Panc1 (cell line): ENCODE measurements at regions not wholly inside any gene's neighbourhood (a gene's known extent, or its start where the extent isn't known, plus 50 kb on each side); places are given as distances from the start of the nearest gene placed in this dataset.

Experiments
- CTCF ChIP-seq: fragments of 450-650 bp; IDR thresholded peaks from 2 replicates; pipeline ENCODE4 v1.5.1; 2017; ENCODE audit warnings: mild to moderate bottlenecking
- POLR2AphosphoS5 ChIP-seq: IDR thresholded peaks from 2 replicates; pipeline ENCODE4 v1.6.1; 2012; ENCODE audit warnings: mild to moderate bottlenecking, low read depth, low read length, moderate library complexity
- REST ChIP-seq, 2 experiments: IDR thresholded peaks; 2 replicates each; pipeline ENCODE4 v1.6.1; 2011 to 2012; ENCODE audit warnings: low read depth in 2 of 2, control low read depth in 1 of 2, low read length in 1 of 2, mild to moderate bottlenecking in 1 of 2, moderate library complexity in 1 of 2; ENCODE audit not compliant: insufficient read depth in 1 of 2
- SIN3A ChIP-seq: IDR thresholded peaks from 2 replicates; pipeline ENCODE4 v1.6.1; 2012; ENCODE audit warnings: low read depth, mild to moderate bottlenecking, low read length, moderate library complexity, borderline replicate concordance; ENCODE audit not compliant: insufficient read depth
- TCF7L2 ChIP-seq: IDR thresholded peaks from 2 replicates; pipeline ENCODE4 v1.6.1; 2011; ENCODE audit warnings: mild to moderate bottlenecking, low read depth, low read length, inconsistent platforms

- TF ChIP-seq CTCF (no peak), REST (IDR thresholded peaks at IDR 0.05; ENCODE audit: insufficient read depth in 1 of 2, low read depth in 2 of 2, low read length in 1 of 2) (no peak), SIN3A (no peak), POLR2AphosphoS5 (no peak), TCF7L2 (no peak)
Measured at GRCh38 chr14:71557351-71557750, 374.9 kb upstream of the RGS6 start.
